Tibial nerve (tissue), 4 donors: ENCODE measurements at regions not wholly inside any gene's neighbourhood (a gene's known extent, or its start where the extent isn't known, plus 50 kb on each side); places are given as distances from the start of the nearest gene placed in this dataset.

ENCODE experiments used
- DNase-seq, 2 donors: peaks; one replicate each; pipeline ENCODE4 v3.0.0-alpha.2; 2019; ENCODE audit warnings: low spot score in 2 of 2
- H3K27ac ChIP-seq, 4 donors: fragments of 200-600 bp; sonication (generic) in 3 of 4; one replicate each; pipeline ENCODE4 v1.5.1; 2017 to 2019; ENCODE audit warnings: mild to moderate bottlenecking in 1 of 4
- H3K27me3 ChIP-seq, 2 donors: fragments of 200-600 bp; sonication (generic) in 1 of 2; one replicate each; pipeline versions ENCODE4 v1.5.1 to v1.6.0; 2017 to 2019
- H3K36me3 ChIP-seq, 3 donors: fragments of 200-600 bp; sonication (generic); one replicate each; pipeline ENCODE4 v1.5.1; 2018 to 2019
- H3K4me1 ChIP-seq, 4 donors: fragments of 200-600 bp; sonication (generic) in 3 of 4; one replicate each; pipeline ENCODE4 v1.5.1; 2017 to 2019
- H3K4me3 ChIP-seq, 4 donors: fragments of 200-600 bp; sonication (generic) in 3 of 4; one replicate each; pipeline ENCODE4 v1.5.1; 2017 to 2019; ENCODE audit warnings: mild to moderate bottlenecking in 1 of 4, moderate library complexity in 1 of 4
- H3K9me3 ChIP-seq, 4 donors: fragments of 200-600 bp; sonication (generic) in 3 of 4; one replicate each; pipeline ENCODE4 v1.5.1; 2017 to 2019
- EP300 ChIP-seq, 2 donors: sonication (generic); formaldehyde crosslinking; IDR thresholded peaks; one replicate each; pipeline ENCODE4 v1.6.1; 2017; ENCODE audit warnings: antibody characterized with exemption in 2 of 2, mild to moderate bottlenecking in 1 of 2
- POLR2A ChIP-seq, 2 donors: fragments of 450-650 bp; IDR thresholded peaks; one replicate each; pipeline ENCODE4 v1.6.1; 2017; ENCODE audit warnings: antibody characterized with exemption in 2 of 2, mild to moderate bottlenecking in 2 of 2, moderate library complexity in 2 of 2
- WGBS, 2 donors: methylation state at CpG; one replicate each; pipeline ENCODE4 v1.1.5; 2018; 5-methylcytosine and 5-hydroxymethylcytosine counted together
- TF ChIP-seq, protein P1 (sequence below), 5 experiments: fragments of 200-600 bp in 3 of 5; fragments of 450-650 bp in 2 of 5; sonication (generic) in 3 of 5; IDR thresholded peaks; one replicate each; pipeline ENCODE4 v1.5.1; 2016 to 2019; ENCODE audit warnings: antibody characterized with exemption in 5 of 5, mild to moderate bottlenecking in 3 of 5, moderate library complexity in 2 of 5

DNA sequence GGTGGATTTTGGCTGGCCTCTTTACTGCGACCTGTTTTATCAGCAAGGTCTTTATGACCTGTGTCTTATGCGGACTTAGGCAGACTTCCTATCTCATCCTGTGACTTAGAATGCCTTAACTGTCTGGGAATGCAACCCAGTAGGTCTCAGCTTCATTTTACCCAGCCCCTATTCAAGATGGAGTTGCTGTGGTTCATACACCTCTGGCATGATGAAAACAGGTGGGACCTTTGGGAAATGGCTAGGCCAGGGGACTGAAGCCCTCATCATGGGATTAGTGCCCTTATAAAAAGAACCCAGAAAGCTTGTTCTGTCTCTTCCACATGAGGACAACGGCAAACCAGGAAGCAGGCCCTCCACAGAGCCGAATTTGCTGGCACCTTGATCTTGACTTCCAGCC is 172.1 kb upstream of the MYO3A start:
- WGBS, 2 donors: 76 to 80% methylated on average over 4 of the region's 4 CpGs
- DNase-seq: no peak

DNA sequence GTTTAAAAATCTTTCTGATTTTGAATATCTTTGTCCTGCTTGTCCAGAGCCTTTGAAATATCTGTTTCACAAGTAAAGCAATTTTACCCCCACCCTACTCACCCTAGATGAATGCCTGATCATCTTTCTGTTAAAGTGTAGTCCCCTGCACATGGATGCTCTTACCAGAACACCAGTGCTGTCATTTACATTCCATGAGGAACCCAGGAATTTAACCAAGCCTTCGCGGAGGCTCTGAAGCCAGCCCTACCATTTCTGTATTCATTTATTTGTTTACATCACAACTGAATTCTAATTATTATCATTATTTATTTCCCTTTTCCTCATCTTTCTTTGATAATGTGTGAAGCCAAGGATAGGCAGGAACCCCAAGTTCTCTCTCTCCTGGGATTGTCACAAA is 167.8 kb upstream of the MYO3A start:
- 36 to 44% methylated on average over 2 of the region's 2 CpGs for WGBS, 2 donors
- H3K4me3 ChIP-seq: no peak overlapping the region

More for the DNA sequence above, 172.1 kb upstream of the MYO3A start:
- H3K4me1 ChIP-seq: peaks cover 0 to 3% (median 0%) of the 10 kb centered on the region in 4 donors
- no peak overlapping the region for H3K27ac ChIP-seq
- no peaks in the 10 kb centered on the region for H3K9me3 ChIP-seq
- H3K27me3 ChIP-seq: peaks cover 0 to 11% of the 10 kb centered on the region in 2 donors
- TF ChIP-seq EP300 (IDR thresholded peaks at IDR 0.05) (no peak), POLR2A (IDR thresholded peaks at IDR 0.05) (no peak)
- TF ChIP-seq, protein P1, sequence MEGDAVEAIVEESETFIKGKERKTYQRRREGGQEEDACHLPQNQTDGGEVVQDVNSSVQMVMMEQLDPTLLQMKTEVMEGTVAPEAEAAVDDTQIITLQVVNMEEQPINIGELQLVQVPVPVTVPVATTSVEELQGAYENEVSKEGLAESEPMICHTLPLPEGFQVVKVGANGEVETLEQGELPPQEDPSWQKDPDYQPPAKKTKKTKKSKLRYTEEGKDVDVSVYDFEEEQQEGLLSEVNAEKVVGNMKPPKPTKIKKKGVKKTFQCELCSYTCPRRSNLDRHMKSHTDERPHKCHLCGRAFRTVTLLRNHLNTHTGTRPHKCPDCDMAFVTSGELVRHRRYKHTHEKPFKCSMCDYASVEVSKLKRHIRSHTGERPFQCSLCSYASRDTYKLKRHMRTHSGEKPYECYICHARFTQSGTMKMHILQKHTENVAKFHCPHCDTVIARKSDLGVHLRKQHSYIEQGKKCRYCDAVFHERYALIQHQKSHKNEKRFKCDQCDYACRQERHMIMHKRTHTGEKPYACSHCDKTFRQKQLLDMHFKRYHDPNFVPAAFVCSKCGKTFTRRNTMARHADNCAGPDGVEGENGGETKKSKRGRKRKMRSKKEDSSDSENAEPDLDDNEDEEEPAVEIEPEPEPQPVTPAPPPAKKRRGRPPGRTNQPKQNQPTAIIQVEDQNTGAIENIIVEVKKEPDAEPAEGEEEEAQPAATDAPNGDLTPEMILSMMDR (IDR thresholded peaks at IDR 0.05): no peak
- no peaks in the 10 kb centered on the region for H3K36me3 ChIP-seq
- H3K4me3 ChIP-seq: no peak overlapping the region

DNA sequence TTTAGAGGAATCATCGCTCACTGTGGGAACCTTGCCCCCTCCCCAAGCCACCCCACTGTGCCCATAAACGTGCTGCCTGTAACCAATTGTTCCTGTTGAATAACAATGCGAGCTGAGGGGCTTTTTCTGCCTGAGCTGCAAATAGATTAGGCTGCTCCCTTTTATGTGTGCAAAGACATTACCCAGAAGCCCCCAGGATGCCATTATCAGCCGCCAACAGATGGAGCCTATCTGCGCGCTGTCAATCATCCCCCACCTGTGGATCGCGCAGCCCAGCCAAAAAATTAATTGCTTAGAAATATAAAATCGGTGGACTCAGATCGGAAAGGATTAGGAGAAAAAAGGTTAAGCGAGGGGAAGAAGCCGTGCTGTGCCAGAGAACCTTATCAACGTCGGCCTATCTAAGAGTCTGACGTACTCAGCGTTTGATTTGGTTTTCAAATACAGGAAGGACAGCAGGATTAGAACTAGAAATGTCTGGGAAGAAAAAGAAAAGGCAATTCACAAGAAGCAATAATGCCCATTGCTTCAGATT is 167.3 kb upstream of the MYO3A start:
- Histone ChIP-seq H3K4me1 (peaks cover 0 to 4% (median 0%) of the 10 kb centered on the region in 4 donors), H3K36me3 (no peaks in the 10 kb centered on the region), H3K4me3 (no peak overlapping the region), H3K27me3 (peaks cover 0 to 20% of the 10 kb centered on the region in 2 donors), H3K27ac (no peak overlapping the region), H3K9me3 (no peaks in the 10 kb centered on the region)
- 5% methylated on average over 16 of the region's 16 CpGs for WGBS, 2 donors
- TF ChIP-seq POLR2A (IDR thresholded peaks at IDR 0.05): no peak
- DNase-seq: no peak

More for the DNA sequence above, 167.8 kb upstream of the MYO3A start:
- Histone ChIP-seq H3K4me1 (peaks cover 0 to 4% (median 0%) of the 10 kb centered on the region in 4 donors), H3K36me3 (no peaks in the 10 kb centered on the region), H3K27ac (no peak overlapping the region), H3K27me3 (peaks cover 0 to 20% of the 10 kb centered on the region in 2 donors), H3K9me3 (no peaks in the 10 kb centered on the region)
- TF ChIP-seq EP300 (IDR thresholded peaks at IDR 0.05) (no peak), POLR2A (IDR thresholded peaks at IDR 0.05) (no peak)
- TF ChIP-seq, protein P1 (IDR thresholded peaks at IDR 0.05): no peak
- DNase-seq: no peak

DNA sequence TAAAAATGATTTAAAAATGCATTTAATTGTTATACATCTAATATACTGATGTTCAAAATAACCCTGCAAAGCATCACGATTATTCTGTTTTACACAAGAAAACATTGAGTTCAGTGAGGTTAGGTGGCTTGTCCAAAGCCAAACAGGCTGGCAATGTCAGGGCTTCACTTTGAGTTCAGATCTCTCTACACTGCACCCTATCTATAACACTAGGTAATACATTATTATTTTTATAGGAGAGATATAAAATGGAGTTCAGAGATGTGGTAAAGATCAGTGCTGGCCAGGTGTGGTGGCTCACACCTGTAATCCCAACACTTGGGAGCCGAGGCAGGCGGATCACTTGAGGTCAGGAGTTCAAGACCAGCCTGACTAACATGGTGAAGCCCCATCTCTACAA is 165.9 kb upstream of the MYO3A start:
- WGBS, 2 donors: 73 to 74% methylated on average over 3 of the region's 3 CpGs
- no peaks in the 10 kb centered on the region for H3K36me3 ChIP-seq
- no peak overlapping the region for H3K27ac ChIP-seq
- H3K4me1 ChIP-seq: peaks cover 0 to 4% (median 0%) of the 10 kb centered on the region in 4 donors
- no peaks in the 10 kb centered on the region for H3K9me3 ChIP-seq
- H3K4me3 ChIP-seq: no peak overlapping the region
- H3K27me3 ChIP-seq: peaks cover 0 to 20% of the 10 kb centered on the region in 2 donors
- no peak for TF ChIP-seq POLR2A (IDR thresholded peaks at IDR 0.05)
- TF ChIP-seq EP300 (IDR thresholded peaks at IDR 0.05): no peak
- DNase-seq: no peak

DNA sequence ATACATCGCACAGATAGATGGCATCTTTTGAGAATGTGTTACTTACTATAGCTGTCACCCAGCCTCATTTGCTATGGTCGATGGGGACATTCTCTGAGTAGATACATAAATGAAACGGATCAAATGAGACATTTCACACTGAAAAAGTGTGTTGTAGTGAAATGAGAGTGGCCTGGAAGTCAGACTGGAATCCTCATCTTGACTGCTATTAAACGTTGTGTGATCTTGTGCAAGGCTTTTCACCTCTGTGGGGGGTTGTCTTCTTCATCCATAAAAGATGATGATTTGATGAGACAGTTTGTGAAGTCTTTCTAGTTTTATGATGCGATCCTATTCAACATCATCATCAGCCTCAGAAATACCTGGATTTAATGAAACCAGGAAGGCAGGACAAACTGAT is 155.4 kb upstream of the MYO3A start:
- no peak for TF ChIP-seq EP300 (IDR thresholded peaks at IDR 0.05)
- no peak for TF ChIP-seq POLR2A (IDR thresholded peaks at IDR 0.05)
- TF ChIP-seq, protein P1 (IDR thresholded peaks at IDR 0.05): no peak
- DNase-seq: no peak
- 68 to 74% methylated on average over 5 of the region's 5 CpGs for WGBS, 2 donors
- Histone ChIP-seq H3K9me3 (no peaks in the 10 kb centered on the region), H3K36me3 (no peaks in the 10 kb centered on the region), H3K27ac (no peak overlapping the region), H3K4me1 (no peaks in the 10 kb centered on the region), H3K4me3 (no peak overlapping the region), H3K27me3 (no peaks in the 10 kb centered on the region)

DNA sequence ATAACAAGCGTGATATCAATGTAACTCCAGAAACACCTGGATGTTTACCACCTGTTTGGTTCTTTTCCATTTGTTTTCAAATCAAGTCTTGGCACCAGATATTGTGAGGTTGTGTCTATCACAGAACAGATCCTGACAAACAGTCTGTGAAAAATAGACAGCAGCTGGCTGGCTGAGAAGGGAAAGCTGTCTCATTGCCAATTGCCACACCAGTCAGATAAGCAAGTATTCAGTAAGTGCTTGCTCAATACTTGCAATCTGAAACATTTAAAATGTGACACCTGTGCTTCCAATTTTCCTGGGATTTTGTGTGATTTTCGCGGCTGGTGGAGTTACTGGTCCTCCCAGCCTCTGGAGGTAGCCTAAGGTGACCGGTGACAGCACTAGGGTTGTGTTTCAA is 147.9 kb upstream of the MYO3A start:
- TF ChIP-seq, protein P1 (IDR thresholded peaks at IDR 0.05): no peak
- TF ChIP-seq POLR2A (IDR thresholded peaks at IDR 0.05): no peak
- no peak for TF ChIP-seq EP300 (IDR thresholded peaks at IDR 0.05)

More for the DNA sequence above, 147.9 kb upstream of the MYO3A start:
- no peak overlapping the region for H3K27ac ChIP-seq
- WGBS, 2 donors: 90 to 95% methylated on average over 4 of the region's 4 CpGs
- no peaks in the 10 kb centered on the region for H3K27me3 ChIP-seq
- DNase-seq: no peak
- no peak overlapping the region for H3K4me3 ChIP-seq
- H3K4me1 ChIP-seq: no peaks in the 10 kb centered on the region
- no peaks in the 10 kb centered on the region for H3K9me3 ChIP-seq
- no peaks in the 10 kb centered on the region for H3K36me3 ChIP-seq
